ENCODE measurements at regions not wholly inside any gene's neighbourhood (a gene's known extent, or its start where the extent isn't known, plus 50 kb on each side); places are given as distances from the start of the nearest gene placed in this dataset.

DNA sequence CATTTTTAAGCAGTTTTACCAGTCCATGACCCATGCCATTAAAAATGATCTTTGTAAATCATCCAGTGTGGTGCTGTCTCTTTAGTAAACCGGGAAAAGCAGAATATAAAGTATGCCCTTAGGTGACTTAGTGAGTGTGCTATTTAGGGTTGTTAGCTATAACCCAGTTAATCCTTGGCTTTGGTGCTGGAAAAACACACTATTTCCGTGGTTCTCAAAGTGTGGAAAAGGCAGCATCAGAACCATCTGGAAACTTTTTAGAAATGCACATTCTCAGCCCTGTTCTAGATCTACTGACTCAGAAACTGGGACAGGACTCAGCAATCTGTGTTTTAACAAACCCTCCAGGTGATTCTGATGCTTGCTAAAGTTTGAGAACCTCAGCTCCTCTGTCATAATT is 123.6 kb upstream of the ZNF608 start:
- H2AFZ ChIP-seq (ENCODE audit: low read length), result no peak overlapping the region
- no TSS peak for BruUV-seq (replicated peaks)
- H3K9me2 ChIP-seq (ENCODE audit: insufficient read depth, low read length), result no peaks in the 10 kb centered on the region
- no peak overlapping the region for H3K4me2 ChIP-seq (ENCODE audit: low read length)
- no peaks in the 10 kb centered on the region for H4K20me1 ChIP-seq (ENCODE audit: insufficient read depth, low read length)
- CTCF ChIA-PET (ENCODE audit: unreplicated experiment), result no interaction called here
- H3K4me1 ChIP-seq (ENCODE audit: insufficient read depth, low read length, poor library complexity, severe bottlenecking), result no peaks in the 10 kb centered on the region
- TF ChIP-seq, protein P1, sequence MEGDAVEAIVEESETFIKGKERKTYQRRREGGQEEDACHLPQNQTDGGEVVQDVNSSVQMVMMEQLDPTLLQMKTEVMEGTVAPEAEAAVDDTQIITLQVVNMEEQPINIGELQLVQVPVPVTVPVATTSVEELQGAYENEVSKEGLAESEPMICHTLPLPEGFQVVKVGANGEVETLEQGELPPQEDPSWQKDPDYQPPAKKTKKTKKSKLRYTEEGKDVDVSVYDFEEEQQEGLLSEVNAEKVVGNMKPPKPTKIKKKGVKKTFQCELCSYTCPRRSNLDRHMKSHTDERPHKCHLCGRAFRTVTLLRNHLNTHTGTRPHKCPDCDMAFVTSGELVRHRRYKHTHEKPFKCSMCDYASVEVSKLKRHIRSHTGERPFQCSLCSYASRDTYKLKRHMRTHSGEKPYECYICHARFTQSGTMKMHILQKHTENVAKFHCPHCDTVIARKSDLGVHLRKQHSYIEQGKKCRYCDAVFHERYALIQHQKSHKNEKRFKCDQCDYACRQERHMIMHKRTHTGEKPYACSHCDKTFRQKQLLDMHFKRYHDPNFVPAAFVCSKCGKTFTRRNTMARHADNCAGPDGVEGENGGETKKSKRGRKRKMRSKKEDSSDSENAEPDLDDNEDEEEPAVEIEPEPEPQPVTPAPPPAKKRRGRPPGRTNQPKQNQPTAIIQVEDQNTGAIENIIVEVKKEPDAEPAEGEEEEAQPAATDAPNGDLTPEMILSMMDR (conservative IDR thresholded peaks at IDR 0.05; ENCODE audit: low read length), result no peak
- no peak for TF ChIP-seq EZH2phosphoT487 (IDR thresholded peaks at IDR 0.05; ENCODE audit: borderline replicate concordance, low read depth, low read length)
- POLR2A ChIA-PET, result interaction anchor here (0.6 to 2.3 kb wide), 2 partner anchors 21 to 27 kb away, joined by 3 to 5 read pairs; no protein-coding TSS in a partner anchor
- intact Hi-C loops (cut with micrococcal nuclease; ENCODE audit: unreplicated experiment), result no loop called here
- H3K9me3 ChIP-seq (ENCODE audit: low read length), result no peaks in the 10 kb centered on the region
- no peak overlapping the region for H3K4me3 ChIP-seq (ENCODE audit: low read depth, low read length, poor library complexity, severe bottlenecking)
- no peak for DNase-seq (ENCODE audit: low spot score)
- no peaks in the 10 kb centered on the region for H3K79me2 ChIP-seq (ENCODE audit: insufficient read depth, low read depth, low read length)
- no peak overlapping the region for H3K27ac ChIP-seq (ENCODE audit: low read depth, low read length, poor library complexity, severe bottlenecking)
- no peaks in the 10 kb centered on the region for H3K36me3 ChIP-seq (ENCODE audit: insufficient read depth, low read length)

DNA sequence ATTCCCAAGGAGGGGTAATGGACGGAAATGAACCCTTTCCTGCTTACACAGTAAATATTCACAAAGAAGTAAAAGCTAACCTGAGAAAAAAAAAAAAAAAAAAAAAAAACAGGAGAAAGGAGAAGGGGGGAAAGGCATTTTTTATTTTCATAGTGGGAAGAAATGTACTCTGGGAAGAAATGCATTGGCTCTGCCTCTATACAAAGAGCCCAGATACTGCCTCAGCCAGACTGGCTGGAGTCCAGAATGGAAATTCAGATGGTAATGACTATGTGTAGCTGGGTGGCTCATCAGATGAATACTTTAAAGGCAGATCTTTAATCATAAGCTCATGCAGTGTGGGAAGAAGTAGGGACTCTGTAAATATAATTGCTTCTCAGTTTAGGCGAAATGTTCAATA is 124.9 kb upstream of the ZNF608 start:
- intact Hi-C loops (cut with micrococcal nuclease; ENCODE audit: unreplicated experiment), result no loop called here
- no TSS peak for BruUV-seq (replicated peaks)

DNA sequence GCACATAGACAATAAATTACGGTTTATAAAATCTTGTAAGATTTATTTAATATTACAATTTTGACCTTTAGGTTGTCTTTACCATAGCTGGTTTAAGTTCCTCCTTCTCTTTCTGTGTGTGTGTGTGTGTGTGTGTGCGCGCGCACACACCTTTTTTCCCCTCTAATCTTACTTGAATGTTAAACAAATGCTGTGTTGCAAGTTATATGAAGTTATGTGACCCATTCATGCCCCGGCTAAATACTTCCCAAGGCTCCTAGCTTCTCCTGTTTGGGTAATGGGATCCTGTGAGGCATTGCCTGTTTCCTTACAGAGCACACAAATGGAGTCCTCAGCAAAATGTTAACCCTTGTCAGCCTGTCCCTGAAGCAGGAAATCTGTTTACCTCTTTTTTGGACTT is 125.6 kb upstream of the ZNF608 start:
- Histone ChIP-seq H3K27ac (ENCODE audit: low read depth, low read length, poor library complexity, severe bottlenecking) (no peak overlapping the region), H3K79me2 (ENCODE audit: insufficient read depth, low read depth, low read length) (no peaks in the 10 kb centered on the region), H3K4me3 (ENCODE audit: low read depth, low read length, poor library complexity, severe bottlenecking) (no peak overlapping the region), H2AFZ (ENCODE audit: low read length) (no peak overlapping the region), H4K20me1 (ENCODE audit: insufficient read depth, low read length) (no peaks in the 10 kb centered on the region), H3K4me2 (ENCODE audit: low read length) (no peak overlapping the region), H3K4me1 (ENCODE audit: insufficient read depth, low read length, poor library complexity, severe bottlenecking) (no peaks in the 10 kb centered on the region), H3K36me3 (ENCODE audit: insufficient read depth, low read length) (no peaks in the 10 kb centered on the region), H3K9me2 (ENCODE audit: insufficient read depth, low read length) (no peaks in the 10 kb centered on the region), H3K9me3 (ENCODE audit: low read length) (no peaks in the 10 kb centered on the region)
- ChIA-PET POLR2A (interaction anchor here (0.6 to 2.3 kb wide), 11 partner anchors 8 to 182 kb away, joined by 3 to 6 read pairs (median 5); no protein-coding TSS in a partner anchor), CTCF (ENCODE audit: unreplicated experiment) (no interaction called here)
- no peak for TF ChIP-seq EZH2phosphoT487 (IDR thresholded peaks at IDR 0.05; ENCODE audit: borderline replicate concordance, low read depth, low read length)
- TF ChIP-seq, protein P1 (conservative IDR thresholded peaks at IDR 0.05; ENCODE audit: low read length), result no peak
- no peak for DNase-seq (ENCODE audit: low spot score)
- intact Hi-C loops (cut with micrococcal nuclease; ENCODE audit: unreplicated experiment), result no loop called here
- no TSS peak for BruUV-seq (replicated peaks)

More for the DNA sequence above, 124.9 kb upstream of the ZNF608 start:
- Histone ChIP-seq H3K4me1 (ENCODE audit: insufficient read depth, low read length, poor library complexity, severe bottlenecking) (no peaks in the 10 kb centered on the region), H3K79me2 (ENCODE audit: insufficient read depth, low read depth, low read length) (no peaks in the 10 kb centered on the region), H3K9me3 (ENCODE audit: low read length) (no peaks in the 10 kb centered on the region), H2AFZ (ENCODE audit: low read length) (no peak overlapping the region), H3K4me3 (ENCODE audit: low read depth, low read length, poor library complexity, severe bottlenecking) (no peak overlapping the region), H4K20me1 (ENCODE audit: insufficient read depth, low read length) (no peaks in the 10 kb centered on the region), H3K27ac (ENCODE audit: low read depth, low read length, poor library complexity, severe bottlenecking) (no peak overlapping the region), H3K4me2 (ENCODE audit: low read length) (no peak overlapping the region), H3K9me2 (ENCODE audit: insufficient read depth, low read length) (no peaks in the 10 kb centered on the region), H3K36me3 (ENCODE audit: insufficient read depth, low read length) (no peaks in the 10 kb centered on the region)
- no peak for DNase-seq (ENCODE audit: low spot score)
- POLR2A ChIA-PET, result interaction anchor here (0.6 to 2.3 kb wide), 11 partner anchors 8 to 193 kb away, joined by 3 to 11 read pairs (median 5); no protein-coding TSS in a partner anchor
- CTCF ChIA-PET (ENCODE audit: unreplicated experiment), result no interaction called here
- TF ChIP-seq, protein P1 (conservative IDR thresholded peaks at IDR 0.05; ENCODE audit: low read length), result no peak
- no peak for TF ChIP-seq EZH2phosphoT487 (IDR thresholded peaks at IDR 0.05; ENCODE audit: borderline replicate concordance, low read depth, low read length)
